ENCODE measurements at regions not wholly inside any gene's neighbourhood (a gene's known extent, or its start where the extent isn't known, plus 50 kb on each side); places are given as distances from the start of the nearest gene placed in this dataset.

- ChIA-PET CTCF (interaction anchor here (0.7 kb wide), 1 partner anchor 350 kb away, joined by 7 read pairs; no protein-coding TSS in a partner anchor), POLR2A (ENCODE audit: low non-redundant PET) (no interaction called here)
- TF ChIP-seq CTCF (conservative IDR thresholded peaks at IDR 0.05; ENCODE audit: low read depth): no peak
- DNase-seq (ENCODE audit: low spot score): no peak
- H3K27ac ChIP-seq: no peak overlapping the region
Measured at GRCh38 chr1:232114985-232115384, 488.4 kb downstream of the DISC1 start.

GRCh38 chr1:232112076-232112475 is 485.5 kb downstream of the DISC1 start:
- DNase-seq (ENCODE audit: low spot score): no peak
- no peak for TF ChIP-seq CTCF (conservative IDR thresholded peaks at IDR 0.05; ENCODE audit: low read depth)
- ChIA-PET POLR2A (ENCODE audit: low non-redundant PET) (no interaction called here), CTCF (no interaction called here)
- H3K27ac ChIP-seq: no peak overlapping the region

GRCh38 chr1:232111611-232112010 is 485.0 kb downstream of the DISC1 start:
- ChIA-PET POLR2A (ENCODE audit: low non-redundant PET) (no interaction called here), CTCF (no interaction called here)
- no peak for DNase-seq (ENCODE audit: low spot score)
- no peak for TF ChIP-seq CTCF (conservative IDR thresholded peaks at IDR 0.05; ENCODE audit: low read depth)
- no peak overlapping the region for H3K27ac ChIP-seq

- no peak for TF ChIP-seq CTCF (conservative IDR thresholded peaks at IDR 0.05; ENCODE audit: low read depth)
- H3K27ac ChIP-seq: no peak overlapping the region
- ChIA-PET POLR2A (ENCODE audit: low non-redundant PET) (no interaction called here), CTCF (interaction anchor here (0.6 kb wide), 1 partner anchor 22 kb away, joined by 3 read pairs; no protein-coding TSS in a partner anchor)
- no peak for DNase-seq (ENCODE audit: low spot score)
Measured at GRCh38 chr1:232110281-232111090, 483.9 kb downstream of the DISC1 start.

- ChIA-PET POLR2A (ENCODE audit: low non-redundant PET) (no interaction called here), CTCF (no interaction called here)
- H3K27ac ChIP-seq: no peak overlapping the region
- no peak for DNase-seq (ENCODE audit: low spot score)
- no peak for TF ChIP-seq CTCF (conservative IDR thresholded peaks at IDR 0.05; ENCODE audit: low read depth)
Measured at GRCh38 chr1:232109391-232109790, 482.8 kb downstream of the DISC1 start.

GRCh38 chr1:232108598-232108997 is 482.0 kb downstream of the DISC1 start:
- ChIA-PET POLR2A (ENCODE audit: low non-redundant PET) (no interaction called here), CTCF (no interaction called here)
- DNase-seq (ENCODE audit: low spot score): no peak
- no peak overlapping the region for H3K27ac ChIP-seq
- TF ChIP-seq CTCF (conservative IDR thresholded peaks at IDR 0.05; ENCODE audit: low read depth): no peak
